ENCODE measurements at regions not wholly inside any gene's neighbourhood (a gene's known extent, or its start where the extent isn't known, plus 50 kb on each side); places are given as distances from the start of the nearest gene placed in this dataset.

- TF ChIP-seq EZH2 (IDR thresholded peaks at IDR 0.05), result no peak
- no peak for TF ChIP-seq POLR2AphosphoS5 (IDR thresholded peaks at IDR 0.05; ENCODE audit: borderline replicate concordance, low read depth, low read length)
Observed at GRCh38 chr10:117946525-117947070, 100.1 kb downstream of the RAB11FIP2 start.
